SIG-M5 treated with dmso at 0.1 percent for 504 hours (cell line): ENCODE measurements at regions not wholly inside any gene's neighbourhood (a gene's known extent, or its start where the extent isn't known, plus 50 kb on each side); places are given as distances from the start of the nearest gene placed in this dataset.
"Not testable (repeated sequence)": the region's sequence is repeated elsewhere in the genome, so short reads cannot be mapped to it uniquely, and the experiment has no call there.

Experiments
- DNase-seq: peaks from one replicate; lab custom pipeline; 2025; ENCODE audit not compliant: unreplicated experiment; lab: John Stamatoyannopoulos, UW

GRCh38 chr16:72458035-72458434, 286.1 kb upstream of the PMFBP1 start:
- peak; percentile 39 for DNase-seq

- no peak for DNase-seq
Measured at GRCh38 chr16:72457243-72457940, 285.4 kb upstream of the PMFBP1 start.

GRCh38 chr16:72455743-72456659, 284.0 kb upstream of the PMFBP1 start:
- no peak for DNase-seq

DNA sequence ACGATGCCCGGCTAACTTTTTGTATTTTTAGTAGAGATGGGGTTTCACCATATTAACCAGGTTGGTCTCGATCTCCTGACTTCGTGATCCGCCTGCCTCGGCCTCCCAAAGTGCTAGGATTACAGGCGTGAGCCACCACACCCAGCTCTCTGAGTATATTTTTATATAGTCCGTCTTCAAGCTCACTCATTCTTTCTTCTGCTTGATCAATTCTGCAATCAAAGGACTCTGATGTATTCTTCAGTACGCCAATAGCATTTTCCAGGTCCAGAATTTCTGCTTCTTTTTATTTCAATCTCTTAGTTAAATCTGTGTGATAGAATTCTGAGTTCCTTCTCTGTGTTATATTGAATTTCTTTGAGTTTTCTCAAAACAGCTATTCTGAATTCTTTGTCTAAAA, 281.9 kb upstream of the PMFBP1 start:
- DNase-seq, result not testable (repeated sequence)

GRCh38 chr16:72444696-72445095, 272.7 kb upstream of the PMFBP1 start:
- DNase-seq, result peak; percentile 25

DNA sequence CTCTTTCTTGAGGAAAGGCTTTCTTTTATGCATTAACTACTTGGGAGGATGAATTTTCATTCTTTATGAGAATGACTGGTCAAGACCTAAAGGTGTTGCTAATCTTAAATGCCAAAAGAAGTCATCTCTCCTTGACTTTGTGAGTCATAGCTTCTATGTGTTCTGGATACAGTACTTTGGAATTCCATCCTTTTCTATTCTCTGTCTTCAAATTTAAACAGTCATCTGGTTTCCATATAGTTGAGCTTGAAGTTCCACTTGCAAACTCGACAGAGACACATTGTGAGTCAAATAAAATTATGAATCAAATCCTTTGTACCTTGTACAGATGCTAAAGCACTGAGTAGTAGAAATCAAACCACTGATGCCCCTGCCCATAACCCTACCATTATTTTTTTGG, 271.9 kb upstream of the PMFBP1 start:
- DNase-seq, result no peak

DNA sequence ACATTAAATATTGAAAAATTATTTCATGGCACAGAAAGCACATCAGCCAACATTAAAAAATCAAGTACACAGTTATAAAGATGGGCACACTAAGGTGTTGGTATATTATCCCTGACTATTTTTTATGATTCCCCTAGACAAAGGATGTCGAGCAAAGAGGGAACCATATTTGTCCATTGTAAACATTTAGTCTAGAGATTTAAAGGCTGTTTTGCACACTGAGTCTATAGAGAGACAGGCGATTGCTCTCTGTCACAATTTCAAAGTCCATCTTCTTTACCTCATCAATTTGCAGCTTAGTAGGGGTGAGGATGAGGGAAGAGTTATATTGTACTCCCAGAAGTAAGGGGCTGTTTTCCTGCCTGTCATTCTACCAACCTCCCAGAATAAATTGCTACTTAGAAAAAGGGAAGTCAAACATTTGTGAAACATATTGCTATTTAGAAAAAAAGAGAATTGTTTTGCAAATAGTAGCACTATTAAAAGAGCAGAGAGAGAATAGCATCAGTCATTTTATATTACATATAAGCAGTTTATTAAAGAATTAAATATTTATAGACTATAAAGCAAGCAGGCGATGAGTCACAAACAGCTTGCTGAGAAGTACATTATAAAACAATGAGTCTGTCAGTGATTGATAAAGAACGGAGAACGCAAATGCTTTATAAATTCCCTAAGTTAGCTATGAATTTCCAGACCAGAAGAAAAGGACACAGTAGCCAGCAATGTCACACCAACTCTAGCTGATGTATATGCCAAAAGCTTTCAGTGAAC, 270.6 kb upstream of the PMFBP1 start:
- no peak for DNase-seq

- DNase-seq, result no peak
Measured at GRCh38 chr16:72437891-72438290, 265.9 kb upstream of the PMFBP1 start.

- no peak for DNase-seq
Measured at GRCh38 chr16:72434159-72434558, 262.2 kb upstream of the PMFBP1 start.

- DNase-seq, result no peak
Measured at GRCh38 chr16:72430121-72430520, 258.2 kb upstream of the PMFBP1 start.

DNA sequence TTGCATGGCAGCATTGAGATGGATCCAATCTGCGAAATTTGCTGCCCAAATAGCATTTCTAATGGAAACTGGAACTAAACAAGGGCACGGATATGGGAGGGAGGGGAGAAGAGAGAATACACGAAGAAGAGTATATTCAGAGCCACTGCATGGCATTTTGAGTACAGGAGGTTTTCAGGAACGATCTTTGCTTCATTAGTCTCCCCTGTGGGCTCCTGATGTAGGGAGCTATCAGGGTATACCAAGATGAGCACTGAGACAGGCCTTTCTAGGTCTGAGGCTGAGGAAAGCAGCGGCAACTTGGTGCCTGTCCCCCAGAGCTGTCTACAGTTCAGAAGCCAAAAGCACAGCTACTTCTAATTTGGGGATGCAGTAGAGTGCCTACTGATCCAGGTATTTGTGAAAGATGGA, 257.7 kb upstream of the PMFBP1 start:
- no peak for DNase-seq

GRCh38 chr16:72428681-72429376, 256.9 kb upstream of the PMFBP1 start:
- no peak for DNase-seq

- DNase-seq, result no peak
Measured at GRCh38 chr16:72427783-72428331, 255.9 kb upstream of the PMFBP1 start.

DNA sequence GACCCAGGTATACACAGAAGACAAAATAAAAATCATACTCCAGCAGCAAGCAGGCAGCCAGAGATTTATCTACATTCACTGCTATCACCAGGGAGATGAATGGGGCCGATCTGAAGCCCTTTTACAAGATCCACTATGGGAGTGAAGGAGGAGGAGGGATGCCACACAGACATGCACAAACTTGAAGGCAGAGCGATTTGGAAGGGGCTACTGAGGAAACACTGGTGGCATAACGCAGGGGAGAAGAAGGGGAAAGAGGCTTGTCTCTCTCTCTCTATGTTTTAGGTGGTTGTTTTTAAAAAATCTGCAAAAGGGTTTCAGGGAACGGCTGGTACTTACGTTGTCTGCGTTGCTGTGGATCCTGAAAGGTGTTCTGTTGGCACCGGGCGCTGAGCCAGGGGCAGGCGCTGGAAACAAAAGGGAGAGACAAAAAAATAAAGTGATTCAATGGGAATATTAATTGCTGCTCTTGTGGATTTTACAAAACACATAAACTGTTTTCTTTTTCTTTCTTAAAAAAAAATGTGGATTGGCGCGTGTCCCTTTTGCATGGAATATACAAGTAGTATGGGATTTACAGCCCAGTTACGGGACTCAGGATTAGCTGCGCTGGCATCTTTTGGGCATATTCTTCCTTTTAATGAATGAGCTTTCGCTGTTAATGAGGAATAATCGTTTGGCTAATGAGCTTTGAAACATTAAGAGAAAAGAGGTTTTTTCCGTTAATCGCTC, 255.3 kb upstream of the PMFBP1 start:
- no peak for DNase-seq

- DNase-seq, result no peak
Measured at GRCh38 chr16:72426386-72426785, 254.4 kb upstream of the PMFBP1 start.

DNA sequence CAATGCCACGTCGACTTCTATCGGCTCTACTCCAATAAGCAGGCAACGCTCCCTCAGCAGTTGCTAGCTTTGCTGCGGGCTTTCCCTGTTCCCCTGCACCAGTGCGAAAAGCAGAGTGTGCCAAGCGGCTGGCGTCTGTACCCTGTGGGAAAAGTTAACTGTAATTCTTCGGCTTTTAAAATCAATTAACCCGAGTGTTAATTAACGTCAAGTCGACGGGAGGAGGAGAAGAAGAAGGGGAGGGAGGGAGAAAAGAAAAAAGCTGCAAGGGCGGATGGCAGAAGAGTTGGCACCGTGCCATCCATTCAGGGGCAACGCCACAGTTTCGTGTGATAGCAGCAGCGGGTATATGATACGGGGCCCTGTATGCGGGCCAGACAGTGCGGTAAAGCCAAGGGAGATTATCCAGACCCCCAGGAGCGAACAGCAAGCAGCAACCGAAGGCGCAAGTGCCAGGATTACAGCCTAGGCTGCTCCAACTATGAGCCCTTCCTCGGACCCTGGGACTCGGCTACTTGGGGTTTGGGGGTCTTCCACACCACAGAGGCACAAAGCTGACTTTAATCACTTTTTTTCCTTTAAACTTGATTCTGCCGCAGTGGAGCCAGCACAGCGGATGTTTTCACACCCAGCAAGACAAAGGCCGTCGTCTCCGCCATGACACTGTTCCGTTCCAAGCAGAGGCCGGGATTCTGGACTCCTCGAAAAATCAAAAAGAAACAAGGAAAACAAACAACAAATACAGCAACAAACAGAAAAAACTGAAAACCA, 253.8 kb upstream of the PMFBP1 start:
- DNase-seq, result no peak

DNA sequence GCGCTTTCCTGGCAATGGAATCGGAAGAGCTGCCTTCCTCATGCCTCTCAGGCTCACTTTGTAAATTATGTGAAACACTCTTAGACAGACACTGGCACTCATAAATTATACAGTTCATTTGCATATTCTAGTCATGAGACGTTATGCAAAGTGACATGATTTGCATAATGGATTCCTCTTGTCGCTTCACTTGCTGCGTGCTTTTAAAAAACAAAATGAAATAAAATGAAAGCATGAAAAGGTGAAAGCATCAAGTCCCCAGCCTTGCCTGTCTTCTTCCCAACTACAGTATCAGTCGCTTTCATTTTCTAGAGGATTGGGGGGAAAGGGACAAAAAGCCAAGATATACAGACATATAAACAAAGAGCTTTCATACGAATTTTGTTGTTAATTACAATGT, 252.8 kb upstream of the PMFBP1 start:
- no peak for DNase-seq

DNA sequence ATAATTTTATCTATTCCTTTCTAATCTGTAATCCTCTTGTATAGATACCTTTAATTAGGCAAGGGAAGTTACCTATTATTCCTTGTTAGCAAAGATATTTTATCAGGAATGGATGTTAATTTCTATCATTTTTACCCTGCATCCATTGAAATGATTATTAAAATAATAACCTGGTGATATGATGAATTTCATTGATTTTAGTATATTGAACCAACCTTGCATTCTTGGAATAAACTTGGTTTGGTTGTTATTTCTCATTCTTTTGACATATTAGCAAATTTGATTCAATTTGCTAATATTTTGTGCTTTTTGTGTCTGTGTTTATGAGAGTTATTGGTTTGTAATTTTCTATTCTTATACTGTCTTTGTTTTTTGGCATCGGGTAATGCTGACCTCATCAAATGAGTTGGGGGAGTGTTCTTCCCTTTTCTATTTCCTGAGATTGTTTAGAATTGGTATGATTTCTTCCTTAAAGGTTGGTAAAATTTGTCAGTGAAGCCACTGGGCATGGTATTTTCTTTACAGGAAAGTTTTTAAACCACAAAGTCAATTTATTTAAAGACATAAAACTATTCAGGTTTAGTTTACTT, 250.4 kb upstream of the PMFBP1 start:
- no peak for DNase-seq

DNA sequence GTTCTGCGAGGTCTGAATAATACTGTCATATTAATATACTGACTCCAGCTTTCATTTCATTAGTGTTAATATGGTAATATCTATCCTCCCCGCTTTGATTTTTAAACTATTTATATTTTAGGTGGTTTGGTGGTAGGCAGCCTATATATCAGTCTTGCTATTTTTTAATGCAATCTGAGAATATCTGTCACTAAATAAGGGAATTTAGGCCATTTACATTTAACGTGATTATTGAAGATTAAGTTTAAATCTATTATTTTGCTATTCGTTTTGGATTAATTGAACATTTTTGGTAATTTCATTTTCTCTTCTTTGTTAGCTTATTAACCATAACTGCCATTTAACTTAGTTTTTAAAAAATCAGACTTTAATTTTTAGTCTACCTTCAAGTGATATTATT, 247.7 kb upstream of the PMFBP1 start:
- no peak for DNase-seq
